ENCODE measurements at regions not wholly inside any gene's neighbourhood (a gene's known extent, or its start where the extent isn't known, plus 50 kb on each side); places are given as distances from the start of the nearest gene placed in this dataset.
A peak's percentile ranks its signal among the peaks of the same experiment; 100 is the strongest.

DNA sequence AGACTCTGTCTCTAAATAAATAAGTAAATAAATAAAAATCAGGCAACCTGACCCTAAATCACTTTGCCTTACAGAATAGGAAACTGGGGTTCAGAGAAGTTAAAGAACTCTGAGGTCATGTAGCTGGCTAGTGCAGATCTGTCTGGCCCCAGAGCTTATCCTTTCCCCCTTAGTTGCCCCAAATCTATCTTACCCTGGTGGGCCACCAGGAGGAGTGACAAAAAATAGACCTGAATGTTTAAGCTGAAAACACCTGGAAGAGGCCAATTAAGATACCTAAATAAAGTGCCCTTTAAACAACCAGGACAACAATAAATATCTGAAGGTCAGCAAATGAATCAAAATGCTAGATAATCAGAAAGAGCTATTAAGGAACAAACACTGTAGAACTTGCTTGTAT, 59.7 kb downstream of the TEX35 start:
- Histone ChIP-seq H3K36me3 (ENCODE audit: insufficient read depth, insufficient read length, low read length) (no peaks in the 10 kb centered on the region), H3K9ac (ENCODE audit: insufficient read length, low read depth) (no peak overlapping the region), H3K4me1 (ENCODE audit: insufficient read depth, insufficient read length) (peaks cover 3% of the 10 kb centered on the region), H3K9me3 (ENCODE audit: insufficient read depth, low read length) (no peaks in the 10 kb centered on the region), H3K4me3 (ENCODE audit: insufficient read length, low read depth) (no peak overlapping the region), H3K27me3 (ENCODE audit: insufficient read depth, insufficient read length) (no peaks in the 10 kb centered on the region)
- no peak for DNase-seq (ENCODE audit: low read depth, low spot score)
- TF ChIP-seq ZNF274 (IDR thresholded peaks at IDR 0.05; ENCODE audit: low read depth, low read length) (no peak), YY1 (IDR thresholded peaks at IDR 0.05; ENCODE audit: insufficient read depth, insufficient read length) (no peak), SUZ12 (IDR thresholded peaks at IDR 0.05; ENCODE audit: extremely low read depth, insufficient read depth, insufficient read length) (no peak)

DNA sequence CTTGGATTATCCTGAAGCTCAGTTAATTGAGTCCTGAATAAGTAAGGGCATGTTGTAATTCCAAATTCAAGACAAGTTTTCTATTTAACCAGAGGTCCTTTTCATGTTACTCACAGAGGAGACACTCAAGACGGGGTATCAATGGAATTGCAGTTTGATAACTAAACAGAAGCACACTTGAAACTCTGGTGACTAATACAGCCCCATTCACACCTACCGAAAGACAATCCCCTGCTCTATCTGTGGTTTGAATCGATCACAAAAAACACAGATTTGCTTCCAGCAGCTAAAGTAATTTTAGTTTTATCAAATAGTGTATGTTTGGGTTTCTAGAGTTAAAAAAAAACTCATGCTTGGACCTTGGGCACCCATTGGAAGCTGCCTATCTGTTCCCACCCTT, 60.4 kb downstream of the TEX35 start:
- DNase-seq (ENCODE audit: low read depth, low spot score), result no peak
- Histone ChIP-seq H3K4me1 (ENCODE audit: insufficient read depth, insufficient read length) (peaks cover 3% of the 10 kb centered on the region), H3K9ac (ENCODE audit: insufficient read length, low read depth) (no peak overlapping the region), H3K4me3 (ENCODE audit: insufficient read length, low read depth) (no peak overlapping the region), H3K27me3 (ENCODE audit: insufficient read depth, insufficient read length) (no peaks in the 10 kb centered on the region), H3K9me3 (ENCODE audit: insufficient read depth, low read length) (no peaks in the 10 kb centered on the region), H3K36me3 (ENCODE audit: insufficient read depth, insufficient read length, low read length) (no peaks in the 10 kb centered on the region)
- TF ChIP-seq YY1 (IDR thresholded peaks at IDR 0.05; ENCODE audit: insufficient read depth, insufficient read length) (no peak), ZNF274 (IDR thresholded peaks at IDR 0.05; ENCODE audit: low read depth, low read length) (no peak), SUZ12 (IDR thresholded peaks at IDR 0.05; ENCODE audit: extremely low read depth, insufficient read depth, insufficient read length) (no peak)

DNA sequence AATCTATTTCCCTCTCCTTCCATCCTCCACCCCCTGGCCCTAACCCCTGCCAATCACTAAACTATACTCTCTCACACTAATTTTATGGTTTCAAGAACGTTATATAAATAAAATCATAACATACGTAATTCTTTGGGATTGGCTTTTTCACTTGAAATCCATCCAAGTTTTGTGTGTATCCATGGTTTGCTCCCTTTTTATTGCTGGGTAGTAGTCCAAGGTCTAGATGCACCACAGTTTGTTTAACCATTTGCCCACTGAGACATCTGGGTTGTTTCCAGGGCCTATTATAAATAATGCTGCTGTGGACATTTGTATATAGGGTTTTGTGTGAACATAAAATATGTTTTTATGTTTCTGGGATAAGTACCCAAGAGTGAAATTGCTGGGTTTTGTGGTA, 61.4 kb downstream of the TEX35 start:
- H3K27me3 ChIP-seq (ENCODE audit: insufficient read depth, insufficient read length), result no peaks in the 10 kb centered on the region
- H3K4me3 ChIP-seq (ENCODE audit: insufficient read length, low read depth), result no peak overlapping the region
- TF ChIP-seq SUZ12 (IDR thresholded peaks at IDR 0.05; ENCODE audit: extremely low read depth, insufficient read depth, insufficient read length) (no peak), ZNF274 (IDR thresholded peaks at IDR 0.05; ENCODE audit: low read depth, low read length) (no peak), YY1 (IDR thresholded peaks at IDR 0.05; ENCODE audit: insufficient read depth, insufficient read length) (no peak)
- H3K36me3 ChIP-seq (ENCODE audit: insufficient read depth, insufficient read length, low read length), result no peaks in the 10 kb centered on the region
- H3K9ac ChIP-seq (ENCODE audit: insufficient read length, low read depth), result no peak overlapping the region
- no peak for DNase-seq (ENCODE audit: low read depth, low spot score)
- H3K9me3 ChIP-seq (ENCODE audit: insufficient read depth, low read length), result no peaks in the 10 kb centered on the region
- peaks cover 3% of the 10 kb centered on the region for H3K4me1 ChIP-seq (ENCODE audit: insufficient read depth, insufficient read length)

DNA sequence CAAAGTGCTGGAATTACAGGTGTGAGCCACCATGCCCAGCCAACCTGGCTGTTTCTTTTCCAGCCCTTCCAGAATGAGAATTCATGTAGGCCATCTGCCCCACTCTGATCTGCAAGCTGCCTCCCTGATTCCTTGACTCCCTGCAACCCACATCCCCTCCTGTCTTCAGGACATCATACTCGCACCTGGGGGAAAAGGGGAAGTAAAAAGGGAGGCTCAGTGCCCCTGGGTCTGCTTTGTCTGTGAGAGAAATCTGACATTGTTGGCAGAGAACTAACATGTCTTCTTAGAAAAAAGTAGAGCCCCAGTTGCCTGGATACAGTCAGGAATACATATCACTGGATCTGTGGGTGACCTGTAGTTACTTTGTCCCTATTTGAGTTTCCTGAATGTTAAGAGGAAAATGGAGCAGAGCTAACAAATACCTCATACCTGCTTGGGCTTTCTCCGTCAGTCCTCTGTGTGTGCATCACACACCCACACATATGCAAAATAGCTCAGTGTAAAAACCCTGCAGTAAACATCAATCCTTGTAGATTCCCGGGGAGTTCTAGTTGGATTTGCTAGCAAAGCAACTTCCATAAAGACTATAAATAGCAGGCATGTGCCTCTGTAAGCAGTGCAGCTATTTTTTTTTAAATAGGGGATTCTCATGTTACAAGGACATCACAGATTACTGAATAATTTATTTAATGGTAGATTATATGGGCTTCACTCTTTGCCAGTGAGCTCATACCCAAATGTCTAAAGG, 62.9 kb downstream of the TEX35 start:
- Histone ChIP-seq H3K9me3 (ENCODE audit: insufficient read depth, low read length) (no peaks in the 10 kb centered on the region), H3K4me3 (ENCODE audit: insufficient read length, low read depth) (no peak overlapping the region), H3K36me3 (ENCODE audit: insufficient read depth, insufficient read length, low read length) (no peaks in the 10 kb centered on the region), H3K9ac (ENCODE audit: insufficient read length, low read depth) (no peak overlapping the region), H3K27me3 (ENCODE audit: insufficient read depth, insufficient read length) (no peaks in the 10 kb centered on the region), H3K4me1 (ENCODE audit: insufficient read depth, insufficient read length) (peaks cover 3% of the 10 kb centered on the region)
- DNase-seq (ENCODE audit: low read depth, low spot score), result peak; percentile 22
- TF ChIP-seq YY1 (IDR thresholded peaks at IDR 0.05; ENCODE audit: insufficient read depth, insufficient read length), result no peak
- TF ChIP-seq SUZ12 (IDR thresholded peaks at IDR 0.05; ENCODE audit: extremely low read depth, insufficient read depth, insufficient read length), result no peak
- TF ChIP-seq ZNF274 (IDR thresholded peaks at IDR 0.05; ENCODE audit: low read depth, low read length), result no peak

DNA sequence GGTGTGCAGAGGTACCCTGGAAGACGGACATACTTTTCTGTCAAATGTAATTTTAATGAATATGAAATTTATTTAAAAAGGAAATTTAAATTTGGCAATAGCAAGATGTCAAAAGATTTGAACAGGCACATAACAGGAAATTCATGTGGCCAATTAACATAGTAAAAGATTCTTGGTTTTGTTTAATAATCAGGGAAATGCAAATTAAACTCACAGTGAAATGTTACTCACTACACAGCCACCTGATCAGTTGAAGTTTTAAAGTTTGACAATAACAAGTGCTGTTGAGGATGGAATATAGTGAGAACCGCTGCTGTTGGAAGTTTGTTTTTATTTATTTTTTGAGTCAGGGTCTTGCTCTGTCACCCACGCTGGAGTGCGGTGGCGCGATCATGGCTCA, 63.9 kb downstream of the TEX35 start:
- H3K27me3 ChIP-seq (ENCODE audit: insufficient read depth, insufficient read length), result no peaks in the 10 kb centered on the region
- no peaks in the 10 kb centered on the region for H3K9me3 ChIP-seq (ENCODE audit: insufficient read depth, low read length)
- no peak overlapping the region for H3K4me3 ChIP-seq (ENCODE audit: insufficient read length, low read depth)
- no peak for DNase-seq (ENCODE audit: low read depth, low spot score)
- TF ChIP-seq ZNF274 (IDR thresholded peaks at IDR 0.05; ENCODE audit: low read depth, low read length), result no peak
- H3K4me1 ChIP-seq (ENCODE audit: insufficient read depth, insufficient read length), result peaks cover 8% of the 10 kb centered on the region
- no peaks in the 10 kb centered on the region for H3K36me3 ChIP-seq (ENCODE audit: insufficient read depth, insufficient read length, low read length)
- no peak overlapping the region for H3K9ac ChIP-seq (ENCODE audit: insufficient read length, low read depth)

DNA sequence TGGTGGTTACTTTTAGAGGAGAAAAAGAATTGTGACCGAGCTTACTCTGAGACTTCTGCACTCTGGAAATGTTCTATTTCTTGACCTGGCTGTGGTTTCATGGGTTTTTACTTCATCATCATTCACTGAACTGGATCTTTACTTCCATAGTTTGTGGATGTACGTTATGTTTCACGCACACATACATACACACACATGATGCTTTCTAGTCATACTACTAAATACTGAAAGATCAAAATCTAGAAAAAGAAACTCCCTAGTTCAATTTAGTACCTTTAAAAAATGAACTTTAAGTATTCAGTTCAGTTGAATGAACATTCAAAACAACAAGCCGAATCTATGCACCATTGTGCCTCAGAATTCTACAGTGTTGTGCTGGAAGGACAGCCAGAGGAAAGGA, 65.0 kb downstream of the TEX35 start:
- H3K27me3 ChIP-seq (ENCODE audit: insufficient read depth, insufficient read length), result no peaks in the 10 kb centered on the region
- no peaks in the 10 kb centered on the region for H3K36me3 ChIP-seq (ENCODE audit: insufficient read depth, insufficient read length, low read length)
- TF ChIP-seq YY1 (IDR thresholded peaks at IDR 0.05; ENCODE audit: insufficient read depth, insufficient read length) (no peak), SUZ12 (IDR thresholded peaks at IDR 0.05; ENCODE audit: extremely low read depth, insufficient read depth, insufficient read length) (no peak), ZNF274 (IDR thresholded peaks at IDR 0.05; ENCODE audit: low read depth, low read length) (no peak)
- H3K9ac ChIP-seq (ENCODE audit: insufficient read length, low read depth), result no peak overlapping the region
- no peak for DNase-seq (ENCODE audit: low read depth, low spot score)
- no peaks in the 10 kb centered on the region for H3K9me3 ChIP-seq (ENCODE audit: insufficient read depth, low read length)
- peaks cover 8% of the 10 kb centered on the region for H3K4me1 ChIP-seq (ENCODE audit: insufficient read depth, insufficient read length)
- no peak overlapping the region for H3K4me3 ChIP-seq (ENCODE audit: insufficient read length, low read depth)

DNA sequence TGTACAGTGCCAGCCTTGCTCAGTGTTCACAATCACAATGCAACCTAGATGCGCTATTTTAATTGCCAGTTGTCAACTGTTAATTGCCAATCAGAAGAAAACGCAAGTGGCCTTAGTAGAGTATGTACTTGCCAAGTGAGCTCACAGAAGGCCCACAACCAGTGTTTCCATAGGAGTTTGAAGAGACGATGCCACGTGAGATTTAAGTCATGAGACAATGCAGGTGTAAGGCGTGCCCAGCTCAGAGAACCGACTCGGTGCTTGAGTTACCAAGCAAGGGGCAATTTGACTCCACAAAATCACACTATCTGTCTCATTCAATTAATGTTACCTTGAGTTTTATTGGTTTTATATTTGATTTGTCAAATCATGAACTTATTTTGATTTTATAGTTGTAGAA, 65.6 kb downstream of the TEX35 start:
- Histone ChIP-seq H3K9ac (ENCODE audit: insufficient read length, low read depth) (no peak overlapping the region), H3K4me1 (ENCODE audit: insufficient read depth, insufficient read length) (peaks cover 8% of the 10 kb centered on the region), H3K27me3 (ENCODE audit: insufficient read depth, insufficient read length) (no peaks in the 10 kb centered on the region), H3K36me3 (ENCODE audit: insufficient read depth, insufficient read length, low read length) (no peaks in the 10 kb centered on the region), H3K4me3 (ENCODE audit: insufficient read length, low read depth) (no peak overlapping the region), H3K9me3 (ENCODE audit: insufficient read depth, low read length) (no peaks in the 10 kb centered on the region)
- DNase-seq (ENCODE audit: low read depth, low spot score), result no peak
- TF ChIP-seq YY1 (IDR thresholded peaks at IDR 0.05; ENCODE audit: insufficient read depth, insufficient read length) (no peak), ZNF274 (IDR thresholded peaks at IDR 0.05; ENCODE audit: low read depth, low read length) (no peak), SUZ12 (IDR thresholded peaks at IDR 0.05; ENCODE audit: extremely low read depth, insufficient read depth, insufficient read length) (no peak)
